NCI-H526 (cell line): ENCODE measurements at regions not wholly inside any gene's neighbourhood (a gene's known extent, or its start where the extent isn't known, plus 50 kb on each side); places are given as distances from the start of the nearest gene placed in this dataset.
"Not testable (repeated sequence)": the region's sequence is repeated elsewhere in the genome, so short reads cannot be mapped to it uniquely, and the experiment has no call there.

Source experiments
- DNase-seq, 2 experiments: peaks; one replicate each; lab custom pipeline; 2025; lab: John Stamatoyannopoulos, UW

DNA sequence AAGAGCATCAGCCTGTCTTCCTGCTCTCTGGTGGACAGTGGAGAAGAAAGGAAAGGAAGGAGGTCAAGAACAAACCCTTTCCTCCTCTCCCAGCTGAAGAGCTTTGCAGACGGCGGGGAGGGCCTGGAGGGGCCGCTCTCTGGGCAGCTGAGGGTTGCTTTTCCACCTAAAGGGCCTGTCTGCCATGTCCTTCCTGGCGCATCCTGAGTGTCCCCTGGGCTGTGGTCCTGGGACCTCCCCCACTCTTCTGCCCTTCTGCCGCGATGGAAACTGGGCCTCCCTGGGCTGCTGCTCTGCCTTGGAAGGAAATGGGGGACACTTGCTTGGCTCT, 107.0 kb downstream of the ETS2 start:
- no peak for DNase-seq

DNA sequence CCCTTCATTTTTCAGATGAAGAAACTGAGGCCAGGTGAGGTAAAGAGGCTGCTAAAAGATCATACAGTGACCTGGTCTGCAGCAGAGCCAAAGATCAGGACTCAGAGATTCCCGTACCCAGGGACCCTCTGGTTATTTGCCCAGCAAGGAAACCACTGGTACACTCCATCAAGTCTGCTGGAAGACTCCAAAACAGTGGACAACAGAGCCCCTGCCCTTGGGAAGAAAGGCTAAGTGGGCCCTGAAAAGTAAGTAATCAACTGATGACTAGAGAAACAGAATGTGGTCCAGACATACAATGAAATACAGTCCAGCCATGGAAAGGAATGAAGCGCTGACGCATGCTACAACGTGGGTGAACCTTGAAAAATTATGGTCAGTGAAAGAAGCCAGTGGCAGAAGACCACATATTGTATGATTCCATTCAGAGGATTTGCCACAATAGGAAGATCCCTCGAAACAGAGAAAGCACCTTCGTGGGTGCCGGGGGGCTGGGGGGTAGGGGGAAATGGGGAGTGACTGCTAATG, 106.4 kb downstream of the ETS2 start:
- no peak for DNase-seq

DNA sequence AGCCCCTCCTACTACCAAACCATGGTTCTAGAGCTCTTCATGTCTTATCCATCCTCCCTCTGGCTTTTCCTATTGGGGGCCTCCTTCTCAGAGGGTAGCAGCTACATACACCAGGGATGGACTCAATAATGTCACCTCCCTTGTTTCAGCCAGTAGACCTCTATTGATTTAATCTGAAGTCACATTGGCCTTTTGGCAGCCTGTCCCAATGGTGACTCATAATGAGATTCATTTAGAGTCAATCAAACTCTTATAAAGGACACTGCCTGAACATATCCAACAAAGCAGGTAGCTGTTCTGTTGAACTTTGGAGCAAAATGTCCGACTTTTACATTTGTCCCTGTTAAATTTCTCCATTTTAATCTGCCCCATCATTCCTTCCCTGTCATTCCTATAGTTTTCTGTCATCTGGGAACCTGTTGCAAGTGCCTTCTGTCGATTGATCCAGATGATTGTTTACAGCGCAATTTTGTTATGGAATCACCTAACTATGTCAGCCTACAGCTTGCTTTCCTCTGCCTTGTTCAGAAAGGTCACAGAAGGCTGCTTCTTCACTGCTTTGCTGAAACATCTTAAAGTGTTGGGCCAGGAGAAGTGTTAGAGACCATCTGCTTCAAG, 105.9 kb downstream of the ETS2 start:
- no peak for DNase-seq

DNA sequence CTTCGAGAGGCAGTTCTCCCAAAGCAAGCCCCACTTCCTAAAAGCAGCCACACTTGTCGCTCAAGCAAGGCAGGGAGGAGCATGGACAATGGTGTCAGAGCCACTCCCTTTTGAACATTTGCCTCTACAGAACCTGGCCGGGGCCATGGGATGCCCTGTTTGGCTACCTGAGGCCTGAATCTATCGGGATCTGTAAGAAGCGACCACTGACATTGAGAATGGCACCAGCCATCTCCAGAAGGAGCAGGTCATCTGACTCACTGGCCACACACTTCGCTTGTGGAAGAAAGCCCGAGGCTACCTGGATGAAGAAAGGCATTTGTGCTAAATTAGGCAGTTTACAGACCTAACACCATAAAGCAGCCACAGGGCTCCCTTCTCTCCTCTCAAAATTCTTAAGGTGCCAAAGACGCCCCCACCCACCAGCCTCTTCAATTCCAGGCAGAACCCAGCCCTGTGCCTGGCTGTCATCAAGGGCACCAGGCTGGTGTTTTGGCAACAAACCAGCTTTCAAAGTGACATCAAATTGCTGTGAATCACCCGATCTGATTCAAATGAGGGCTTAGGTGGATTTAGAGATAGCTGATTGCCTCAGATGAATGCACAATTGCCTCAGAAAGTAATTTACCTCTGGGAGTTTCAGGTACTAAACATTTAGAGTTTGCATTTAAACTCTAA, 104.8 kb downstream of the ETS2 start:
- DNase-seq, result no peak

DNA sequence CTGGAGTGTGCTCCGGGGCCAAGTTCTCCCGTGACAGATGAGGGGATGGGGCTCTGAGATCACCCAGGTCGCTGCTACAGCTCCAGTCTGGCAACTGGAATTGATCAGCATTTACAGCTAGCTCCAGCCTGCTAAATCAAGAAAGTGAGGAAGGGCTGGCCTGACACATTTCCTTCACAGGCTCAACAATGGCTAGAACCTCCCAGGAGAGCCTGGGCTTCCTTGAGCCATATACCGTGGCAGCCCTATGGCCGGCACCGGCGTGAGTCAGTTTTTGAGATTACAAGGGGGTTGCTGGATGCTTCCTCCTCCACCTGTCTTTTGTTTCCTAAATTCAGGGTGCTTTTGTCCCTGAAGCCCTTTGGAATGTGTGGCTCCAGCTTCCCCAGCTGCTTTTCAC, 104.2 kb downstream of the ETS2 start:
- DNase-seq, result no peak

DNA sequence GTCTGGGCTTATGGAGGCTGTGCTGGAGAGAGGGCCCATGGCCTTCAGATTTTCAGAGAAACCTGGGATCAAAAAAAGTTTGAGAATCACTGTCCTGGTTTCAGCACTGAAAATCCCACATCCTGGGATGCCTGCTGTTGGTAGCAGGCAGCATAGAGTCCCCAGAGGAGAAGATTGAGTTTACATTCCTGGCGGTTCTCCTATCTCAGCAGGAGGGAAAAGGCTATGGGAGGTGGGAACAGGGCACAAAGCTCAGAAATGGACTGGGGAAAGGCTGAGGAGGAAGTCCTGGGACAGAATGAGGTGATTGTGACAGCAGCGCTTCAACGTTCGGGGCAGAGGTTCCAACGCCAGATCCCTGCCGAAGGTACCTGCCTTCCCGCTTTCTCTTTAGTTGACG, 103.4 kb downstream of the ETS2 start:
- no peak for DNase-seq

DNA sequence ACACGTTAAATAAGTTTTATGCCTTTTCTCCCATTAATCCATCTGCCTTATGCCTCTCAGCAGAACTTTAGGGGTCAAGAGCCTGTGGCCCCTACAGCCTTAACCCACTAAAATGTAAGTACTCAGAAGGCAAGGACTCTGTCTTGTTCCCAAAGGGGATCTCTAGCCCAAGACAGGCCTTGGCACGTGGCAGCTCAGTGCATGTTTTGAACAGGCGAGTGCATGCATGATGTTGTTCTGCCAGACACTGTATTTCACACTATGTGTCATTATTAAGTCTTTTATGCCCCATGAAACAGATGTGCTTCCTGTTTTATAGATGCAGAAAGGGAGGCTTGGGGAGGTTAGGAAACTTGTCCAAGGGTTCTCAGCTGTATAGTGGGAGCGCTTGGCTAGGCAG, 102.8 kb downstream of the ETS2 start:
- DNase-seq, result no peak

DNA sequence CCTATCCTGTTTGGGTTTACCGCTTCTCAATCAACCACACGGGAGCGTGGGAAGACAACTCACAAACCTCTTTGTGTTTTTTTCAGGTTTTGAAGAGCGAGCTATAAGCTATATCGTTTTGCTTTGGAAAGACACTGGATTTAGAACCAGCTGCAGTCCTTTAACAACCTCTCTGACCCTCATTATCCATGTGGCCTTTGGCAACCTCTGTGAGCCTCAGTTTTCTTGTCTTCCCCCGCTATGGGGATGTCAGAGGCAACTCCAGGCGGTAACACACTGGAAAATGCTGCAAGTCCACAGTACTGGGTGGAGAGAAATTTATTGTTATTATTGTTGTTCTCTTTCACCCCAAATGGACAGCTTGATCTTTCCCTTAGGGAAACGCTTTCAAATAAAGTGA, 100.0 kb downstream of the ETS2 start:
- DNase-seq, result no peak

DNA sequence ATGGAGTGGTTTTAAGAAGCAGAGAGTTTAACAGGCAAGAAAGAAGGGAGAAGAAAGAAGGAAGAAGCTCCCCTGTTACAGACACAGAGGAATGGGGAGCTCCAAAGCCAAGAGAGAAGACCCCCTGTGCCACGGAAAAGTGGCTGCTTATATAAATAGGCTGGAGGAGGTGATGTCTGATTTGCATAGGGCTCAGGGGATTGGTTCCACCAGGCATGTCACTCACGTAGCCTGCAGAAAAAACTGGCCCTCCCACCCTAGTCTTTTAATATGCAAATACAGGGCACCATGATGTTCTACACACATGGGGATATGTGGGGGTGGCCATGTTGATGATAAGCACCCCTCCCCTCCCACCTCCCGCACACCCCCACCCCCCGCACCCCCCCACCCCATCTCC, 99.6 kb downstream of the ETS2 start:
- peak in 1 of 2 experiments; percentile 16 for DNase-seq

DNA sequence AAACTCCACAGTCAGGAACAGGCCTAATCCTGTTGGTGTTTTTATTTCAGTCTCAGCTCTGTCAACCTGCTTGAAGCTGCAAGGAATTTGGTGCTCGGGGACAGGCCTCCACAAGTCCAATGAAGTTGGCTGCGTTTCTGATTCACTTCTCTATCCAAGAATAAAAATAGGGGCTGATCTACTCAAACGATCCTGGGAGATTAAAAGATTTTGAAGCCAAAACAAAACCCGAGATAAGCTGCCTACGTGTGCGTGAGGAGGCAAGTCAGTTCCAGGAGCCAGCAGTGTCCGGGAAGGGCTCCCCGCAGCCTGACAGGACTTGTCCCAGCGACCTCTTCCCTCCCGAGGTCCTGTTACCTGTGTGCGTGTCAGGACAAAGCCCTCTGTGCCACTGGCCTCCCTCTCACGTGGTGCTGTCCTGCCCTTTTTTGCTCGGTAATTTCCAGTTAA, 98.0 kb downstream of the ETS2 start:
- DNase-seq, result no peak

DNA sequence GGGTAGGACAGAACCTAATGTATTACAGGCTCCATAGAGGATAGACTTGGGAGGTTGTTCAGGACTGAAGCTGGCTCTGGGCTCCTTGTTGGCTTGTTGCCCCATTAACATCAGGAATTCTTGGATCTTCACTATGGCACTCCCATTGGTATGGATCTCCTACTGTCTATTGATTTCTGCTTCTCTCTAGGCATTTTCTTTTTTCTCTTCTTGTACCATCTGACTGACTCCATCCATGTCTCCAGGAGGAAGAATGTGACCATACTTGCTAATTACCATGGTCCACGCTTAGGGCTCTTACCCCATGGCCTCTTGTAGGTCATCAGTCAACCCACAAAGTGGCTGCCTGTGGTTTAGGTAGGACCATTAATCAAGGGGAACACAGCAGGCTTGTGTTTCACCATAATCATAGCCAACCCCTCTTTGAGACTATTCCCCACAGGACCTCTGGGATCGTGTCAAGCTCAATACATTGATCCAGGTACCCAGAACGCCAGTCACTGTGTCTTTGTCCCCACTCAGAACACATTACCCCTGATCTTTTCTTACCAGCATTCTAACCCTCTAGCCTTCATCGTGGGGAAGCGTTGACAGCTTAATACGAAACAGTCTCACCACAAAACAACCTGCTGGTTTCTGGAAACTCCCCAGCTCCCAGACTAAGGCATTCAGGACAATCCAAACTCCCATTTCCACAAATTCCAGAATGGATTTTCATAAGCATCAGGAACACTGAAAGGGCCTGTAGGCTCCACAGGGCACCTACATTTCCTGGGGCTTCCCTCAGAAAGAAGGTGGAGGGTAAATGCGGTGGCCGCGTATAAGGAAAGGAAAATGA, 97.1 kb downstream of the ETS2 start:
- DNase-seq, result no peak

DNA sequence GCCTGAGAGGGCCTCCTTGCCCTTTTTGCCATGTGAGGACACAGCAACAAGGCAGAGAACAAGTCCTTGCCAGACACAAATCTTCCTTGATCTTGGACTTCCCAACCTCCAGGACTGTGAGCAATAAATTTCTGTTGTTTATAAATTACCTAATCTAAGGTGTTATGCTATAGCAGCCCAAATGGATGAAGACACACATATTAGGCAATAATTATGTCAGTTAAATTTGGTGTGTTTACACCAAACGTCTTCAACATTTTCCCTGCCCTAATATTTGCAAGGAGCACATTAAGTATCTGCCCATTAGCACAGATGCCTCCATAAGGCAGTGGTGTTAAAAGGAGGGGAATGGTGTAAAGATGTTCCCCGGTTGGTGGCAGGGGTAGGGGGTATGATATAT, 94.8 kb downstream of the ETS2 start:
- DNase-seq, result no peak

DNA sequence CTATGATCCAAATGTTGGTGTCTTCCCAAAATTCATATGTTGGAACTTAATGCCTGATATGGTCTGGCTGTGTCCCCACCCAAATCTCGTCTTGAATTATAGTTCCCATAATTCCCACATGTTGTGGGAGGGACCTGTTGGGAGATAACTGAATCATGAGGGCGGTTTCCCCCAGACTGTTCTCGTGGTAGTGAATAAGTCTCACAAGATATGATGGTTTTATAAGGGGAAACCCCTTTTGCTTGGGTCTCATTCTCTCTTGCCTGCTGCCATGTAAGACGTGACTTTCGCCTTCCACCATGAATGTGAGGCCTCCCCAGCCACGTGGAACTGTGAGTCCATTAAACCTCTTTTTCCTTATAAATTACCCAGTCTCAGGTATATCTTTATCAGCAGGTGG, 94.3 kb downstream of the ETS2 start:
- not testable (repeated sequence) for DNase-seq

DNA sequence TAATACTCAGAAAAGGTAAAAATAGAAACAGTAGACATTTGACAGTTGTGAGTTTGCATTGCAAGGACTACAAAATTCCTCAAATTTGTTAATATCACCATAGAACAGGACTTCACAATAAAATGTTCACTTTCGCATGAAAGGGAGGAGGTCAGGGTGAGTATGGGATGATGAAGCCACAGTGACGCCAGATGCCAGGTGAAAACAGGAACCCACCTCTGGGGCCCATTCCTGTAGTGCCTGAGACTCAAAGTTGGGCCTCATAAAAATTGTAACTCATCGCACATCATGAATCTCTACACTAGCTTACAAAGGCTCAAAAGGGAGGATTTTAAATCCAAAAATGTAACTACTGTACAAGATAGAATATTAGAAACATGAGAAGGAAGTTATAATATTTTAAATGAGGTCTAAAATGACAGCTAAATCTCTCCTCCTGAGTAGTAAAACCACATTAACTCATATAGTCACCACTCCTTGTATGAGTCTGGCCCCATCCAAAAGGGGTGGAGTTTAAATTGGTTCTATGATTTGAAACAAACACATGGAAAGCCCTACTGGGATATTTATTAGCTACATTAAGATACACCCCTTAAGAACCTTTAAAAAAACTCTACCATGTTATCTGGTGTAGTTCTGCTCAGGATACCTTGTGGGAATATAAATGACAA, 93.7 kb downstream of the ETS2 start:
- no peak for DNase-seq

DNA sequence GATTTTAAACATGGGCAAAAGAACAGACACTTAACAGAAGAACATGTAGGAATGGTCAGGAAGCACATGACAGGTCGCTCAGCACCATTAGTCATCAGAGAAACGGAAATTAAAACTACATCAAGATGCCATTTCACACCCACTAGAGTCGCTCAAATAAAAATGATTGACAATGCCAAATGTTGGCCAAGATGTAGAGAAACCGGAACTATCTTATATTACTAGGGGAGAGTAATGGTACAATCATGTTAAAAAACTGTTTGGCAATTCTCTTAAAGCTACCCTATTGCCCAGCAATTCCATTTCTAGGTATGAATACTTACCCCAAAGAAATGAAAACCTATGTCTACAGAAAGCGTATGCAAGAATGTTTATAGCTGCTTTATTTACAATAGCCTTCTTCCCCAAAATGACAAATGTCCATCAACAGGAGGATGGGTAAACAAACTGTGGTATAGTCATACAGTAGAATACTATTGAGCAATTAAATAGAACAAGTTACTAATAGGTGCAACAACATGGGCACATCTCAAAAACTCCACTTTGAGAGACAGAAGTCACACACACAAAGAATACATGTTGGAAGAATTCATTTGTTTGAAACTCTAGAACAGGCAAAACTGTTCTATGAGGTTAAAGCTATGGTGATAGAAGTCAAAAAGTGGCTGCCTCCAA, 92.8 kb downstream of the ETS2 start:
- no peak for DNase-seq

DNA sequence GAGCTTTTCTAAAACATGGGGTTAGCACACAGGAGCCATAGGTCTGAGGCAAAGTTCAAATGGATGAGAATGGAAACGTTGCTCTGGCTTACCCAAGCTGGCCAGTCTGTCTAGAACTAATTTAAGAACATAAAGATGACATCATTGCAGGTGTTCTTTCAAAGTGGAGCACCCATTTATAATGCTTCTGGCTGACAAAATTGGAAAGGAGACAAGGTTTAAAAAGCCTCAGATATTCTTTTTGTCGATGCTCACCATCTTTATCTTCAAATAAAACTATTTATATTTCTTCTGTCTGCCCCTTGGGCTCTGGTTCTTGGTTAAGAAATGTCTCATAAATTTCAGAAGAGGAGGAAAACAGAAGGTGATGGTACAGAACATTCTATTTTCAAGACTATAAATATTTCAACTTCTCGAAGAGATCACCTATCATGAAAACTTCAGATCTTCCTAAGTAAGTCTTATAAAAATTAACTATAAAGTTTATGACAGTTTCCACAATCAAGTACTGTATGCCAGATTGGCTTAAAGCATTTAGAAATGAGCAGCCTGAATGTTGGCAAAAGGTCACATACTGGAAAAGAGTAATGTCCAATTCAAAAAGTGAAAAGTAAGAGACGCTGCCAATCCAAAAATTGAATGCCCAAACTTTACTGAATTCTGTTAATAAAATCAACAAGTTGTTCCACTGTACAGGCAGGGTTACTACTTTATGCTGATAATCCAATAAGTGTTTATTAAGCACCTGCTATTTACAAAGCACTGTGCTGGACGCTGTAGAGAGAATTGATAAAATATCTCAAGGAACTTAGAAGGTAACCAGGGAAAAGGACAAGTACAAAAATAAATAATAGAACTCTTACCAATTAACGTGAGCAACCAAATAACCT, 92.0 kb downstream of the ETS2 start:
- no peak for DNase-seq

DNA sequence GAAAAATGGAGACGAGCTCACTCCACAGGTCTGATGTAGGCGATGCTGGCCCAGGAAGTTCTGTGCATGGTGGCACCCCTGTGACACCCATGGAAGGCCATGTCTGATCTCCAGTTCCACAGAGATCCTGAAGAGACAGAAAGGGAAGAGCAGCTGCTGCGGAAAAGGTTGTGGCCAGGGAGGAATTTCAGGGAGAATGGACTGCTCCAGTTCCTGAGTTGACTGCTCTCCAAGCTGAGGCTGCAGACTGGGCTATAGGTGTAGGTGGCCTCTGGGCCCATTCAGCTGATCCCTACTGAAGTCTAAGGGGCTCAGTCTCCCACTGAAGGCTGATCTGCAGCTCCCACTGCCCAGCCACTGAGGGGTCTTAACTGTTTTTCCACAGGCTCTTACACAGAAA, 89.2 kb downstream of the ETS2 start:
- no peak for DNase-seq

DNA sequence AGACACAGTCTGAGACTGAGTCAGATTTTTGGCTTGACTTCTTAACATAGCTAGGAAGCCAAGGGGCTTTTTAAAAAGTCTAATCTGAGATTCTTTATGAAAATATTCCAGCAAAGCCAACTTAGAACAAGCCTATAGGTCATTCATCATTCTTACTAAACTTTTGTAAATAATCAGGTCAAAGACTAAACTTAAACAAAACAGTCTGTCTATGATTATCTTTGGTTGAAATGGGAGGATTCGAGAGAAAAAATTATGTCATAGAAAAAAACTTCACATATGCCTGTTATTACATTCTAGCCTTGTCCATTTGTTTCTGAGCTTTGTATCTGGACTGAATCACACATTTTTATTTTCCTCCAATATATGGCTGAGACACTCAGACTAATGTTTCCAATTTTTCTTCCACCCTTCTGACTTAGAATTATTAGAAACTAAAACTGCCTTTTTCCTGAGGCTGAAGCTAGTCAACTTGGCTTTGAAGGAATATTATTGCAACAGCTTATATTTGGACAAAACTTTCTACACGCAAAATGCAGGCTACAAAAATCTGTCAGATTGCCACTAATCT, 83.3 kb downstream of the ETS2 start:
- no peak for DNase-seq

DNA sequence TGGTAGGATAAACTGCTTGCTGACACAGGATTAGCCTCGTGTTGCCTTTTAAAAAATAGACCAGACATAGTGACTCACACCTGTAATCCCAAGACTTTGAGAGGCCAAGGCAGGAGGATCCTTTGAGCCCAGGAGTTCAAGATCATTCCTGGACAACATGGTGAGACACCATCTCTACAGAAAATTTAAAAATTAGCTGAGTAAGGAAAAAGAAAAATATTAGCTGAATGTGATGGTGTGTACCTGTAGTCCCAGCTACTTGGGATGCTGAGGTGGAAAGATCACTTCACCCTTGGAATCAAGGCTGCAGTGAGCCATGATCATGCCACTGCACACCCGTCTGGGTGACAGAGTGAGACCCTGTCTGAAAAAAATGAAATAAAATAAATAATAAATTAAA, 82.0 kb downstream of the ETS2 start:
- no peak for DNase-seq

DNA sequence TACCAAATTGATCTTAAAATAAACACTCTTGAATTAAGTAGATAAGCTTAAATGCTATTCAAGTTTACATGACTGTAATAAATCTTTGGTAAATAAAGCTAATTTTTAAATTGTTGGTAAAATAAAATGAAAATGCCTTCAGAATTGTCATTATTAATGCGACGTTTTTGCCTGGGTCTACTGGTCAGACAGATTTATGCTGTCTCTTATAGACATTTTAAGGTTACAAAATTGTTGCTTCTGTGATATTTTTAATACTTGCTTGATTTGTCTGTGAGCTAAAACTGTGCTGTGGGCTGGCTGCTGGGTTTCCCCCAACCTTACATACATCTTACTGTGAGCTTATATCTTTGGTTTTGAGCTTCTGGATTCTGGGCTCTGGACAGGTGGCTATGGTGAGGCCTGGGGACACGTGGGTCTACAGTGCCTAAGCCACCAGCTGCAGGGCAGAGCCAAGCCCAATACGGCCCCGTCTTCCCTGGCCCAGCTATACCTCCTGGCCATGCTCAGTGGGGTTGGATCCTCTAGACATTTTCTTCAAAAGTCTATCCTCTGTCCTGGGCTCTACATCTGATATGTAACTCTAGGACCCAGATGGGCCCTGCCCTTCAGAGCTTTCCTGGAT, 81.4 kb downstream of the ETS2 start:
- no peak for DNase-seq
